ES-I3 (cell line): ENCODE measurements at regions not wholly inside any gene's neighbourhood (a gene's known extent, or its start where the extent isn't known, plus 50 kb on each side); places are given as distances from the start of the nearest gene placed in this dataset.

ENCODE experiments used
- H3K36me3 ChIP-seq: 2 replicates; pipeline ENCODE4 v1.6.1; 2013; ENCODE audit warnings: mild to moderate bottlenecking, low read length, control low read depth, moderate library complexity; ENCODE audit not compliant: insufficient read depth
- H3K4me1 ChIP-seq: 2 replicates; pipeline ENCODE4 v1.6.1; 2013; ENCODE audit warnings: mild to moderate bottlenecking, control low read depth, low read length; ENCODE audit not compliant: insufficient read depth
- H3K9ac ChIP-seq: 2 replicates; pipeline ENCODE4 v1.6.1; 2013; ENCODE audit warnings: low read depth, mild to moderate bottlenecking, low read length, moderate library complexity
- H3K9me3 ChIP-seq: 2 replicates; pipeline ENCODE4 v1.6.1; 2013; ENCODE audit warnings: mild to moderate bottlenecking, low read length, moderate library complexity; ENCODE audit not compliant: control insufficient read depth, insufficient read depth

DNA sequence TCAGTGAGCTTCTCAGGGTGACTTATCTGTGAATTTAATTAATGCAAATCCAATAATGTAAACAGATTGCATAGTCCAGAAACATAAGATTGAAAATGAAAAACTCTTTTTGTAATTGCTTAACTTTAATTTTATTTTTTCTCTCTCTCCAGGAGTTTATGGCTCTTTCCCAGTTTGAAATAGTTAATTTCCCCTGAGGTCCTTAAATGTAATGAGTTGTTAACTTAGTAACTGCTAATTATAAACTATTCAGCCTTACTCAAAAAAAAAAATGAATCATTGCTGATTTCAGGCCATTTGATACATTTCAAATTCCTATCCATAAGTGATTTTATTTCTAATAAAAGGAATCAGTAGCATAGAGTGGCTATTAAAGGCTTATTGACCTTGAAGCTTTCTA is 84.1 kb upstream of the TRPC4 start:
- H3K9ac ChIP-seq, result no peak overlapping the region
- H3K9me3 ChIP-seq, result no peaks in the 10 kb centered on the region
- H3K4me1 ChIP-seq, result no peaks in the 10 kb centered on the region
- H3K36me3 ChIP-seq, result no peaks in the 10 kb centered on the region

- no peaks in the 10 kb centered on the region for H3K9me3 ChIP-seq
- no peaks in the 10 kb centered on the region for H3K4me1 ChIP-seq
- no peak overlapping the region for H3K9ac ChIP-seq
- H3K36me3 ChIP-seq, result no peaks in the 10 kb centered on the region
Measured at GRCh38 chr13:37950016-37950415, 80.4 kb upstream of the TRPC4 start.

GRCh38 chr13:37947419-37948140 is 78.0 kb upstream of the TRPC4 start:
- no peaks in the 10 kb centered on the region for H3K9me3 ChIP-seq
- no peaks in the 10 kb centered on the region for H3K4me1 ChIP-seq
- no peaks in the 10 kb centered on the region for H3K36me3 ChIP-seq
- no peak overlapping the region for H3K9ac ChIP-seq

DNA sequence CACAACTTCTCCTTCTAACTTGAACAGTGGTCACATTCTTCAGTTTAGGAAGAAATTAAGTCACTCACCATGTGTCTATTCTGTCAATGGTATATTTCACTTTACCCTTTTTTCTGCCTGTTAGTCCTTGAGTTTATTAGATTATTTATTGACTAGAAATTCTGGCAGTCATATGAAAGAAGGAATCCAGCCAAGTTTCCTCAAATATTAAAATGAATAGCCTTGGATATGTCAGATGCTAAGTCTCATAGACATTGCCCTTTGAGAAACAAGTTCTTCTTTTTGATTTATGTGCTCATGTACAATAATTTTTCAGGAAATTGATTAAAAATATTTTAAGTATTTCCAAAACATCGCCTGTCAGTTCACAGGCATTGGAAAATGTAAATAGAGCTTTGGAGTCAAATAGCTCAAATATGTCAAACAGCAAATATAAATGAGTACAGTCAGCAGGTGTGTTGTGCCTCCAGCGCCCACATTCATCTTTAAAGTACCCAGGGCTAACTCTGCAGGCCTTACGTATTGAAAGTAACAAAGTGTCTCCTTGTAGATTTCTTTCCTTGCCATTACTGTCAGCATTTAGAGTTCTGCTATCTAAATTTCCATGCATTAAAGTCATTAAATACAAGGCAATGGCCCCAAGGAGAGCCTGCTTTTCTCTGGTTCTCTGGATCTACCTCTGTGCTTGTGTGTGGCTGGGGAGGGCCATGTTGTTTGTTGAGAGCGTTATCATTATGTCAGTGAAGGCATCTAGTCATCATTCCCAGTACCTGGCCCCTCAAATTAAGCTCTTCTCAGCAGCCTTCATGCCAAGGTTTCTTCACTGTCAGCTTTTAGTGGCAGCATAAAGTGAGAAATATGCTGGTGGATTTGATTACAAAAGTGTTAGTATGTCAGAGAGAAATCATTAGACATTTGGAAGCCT is 76.3 kb upstream of the TRPC4 start:
- Histone ChIP-seq H3K36me3 (no peaks in the 10 kb centered on the region), H3K9ac (no peak overlapping the region), H3K9me3 (no peaks in the 10 kb centered on the region), H3K4me1 (no peaks in the 10 kb centered on the region)

GRCh38 chr13:37944869-37945442 is 75.4 kb upstream of the TRPC4 start:
- H3K36me3 ChIP-seq, result no peaks in the 10 kb centered on the region
- H3K9ac ChIP-seq, result no peak overlapping the region
- no peaks in the 10 kb centered on the region for H3K9me3 ChIP-seq
- no peaks in the 10 kb centered on the region for H3K4me1 ChIP-seq

GRCh38 chr13:37944081-37944868 is 74.7 kb upstream of the TRPC4 start:
- H3K9me3 ChIP-seq, result no peaks in the 10 kb centered on the region
- no peaks in the 10 kb centered on the region for H3K36me3 ChIP-seq
- H3K4me1 ChIP-seq, result no peaks in the 10 kb centered on the region
- no peak overlapping the region for H3K9ac ChIP-seq

DNA sequence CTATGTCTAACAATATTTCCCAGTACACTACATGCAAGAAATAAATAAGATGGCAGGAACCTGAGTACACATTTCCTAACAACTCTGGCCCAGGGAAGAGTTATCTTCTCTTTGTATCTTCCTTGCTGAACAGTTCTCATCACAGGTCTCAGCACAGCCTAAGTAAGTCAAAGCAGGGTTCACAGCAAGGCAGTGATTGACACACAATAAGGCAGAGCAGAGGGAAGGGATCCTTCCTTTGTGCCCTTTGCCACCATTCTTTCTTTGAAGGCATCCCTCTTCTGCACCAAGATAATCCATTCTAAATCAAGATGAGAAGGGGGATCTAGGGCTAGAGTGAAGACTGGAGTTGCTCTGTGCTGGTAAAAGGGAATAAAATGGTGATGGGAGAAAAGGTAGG is 73.4 kb upstream of the TRPC4 start:
- Histone ChIP-seq H3K9me3 (no peaks in the 10 kb centered on the region), H3K36me3 (no peaks in the 10 kb centered on the region), H3K4me1 (no peaks in the 10 kb centered on the region)

DNA sequence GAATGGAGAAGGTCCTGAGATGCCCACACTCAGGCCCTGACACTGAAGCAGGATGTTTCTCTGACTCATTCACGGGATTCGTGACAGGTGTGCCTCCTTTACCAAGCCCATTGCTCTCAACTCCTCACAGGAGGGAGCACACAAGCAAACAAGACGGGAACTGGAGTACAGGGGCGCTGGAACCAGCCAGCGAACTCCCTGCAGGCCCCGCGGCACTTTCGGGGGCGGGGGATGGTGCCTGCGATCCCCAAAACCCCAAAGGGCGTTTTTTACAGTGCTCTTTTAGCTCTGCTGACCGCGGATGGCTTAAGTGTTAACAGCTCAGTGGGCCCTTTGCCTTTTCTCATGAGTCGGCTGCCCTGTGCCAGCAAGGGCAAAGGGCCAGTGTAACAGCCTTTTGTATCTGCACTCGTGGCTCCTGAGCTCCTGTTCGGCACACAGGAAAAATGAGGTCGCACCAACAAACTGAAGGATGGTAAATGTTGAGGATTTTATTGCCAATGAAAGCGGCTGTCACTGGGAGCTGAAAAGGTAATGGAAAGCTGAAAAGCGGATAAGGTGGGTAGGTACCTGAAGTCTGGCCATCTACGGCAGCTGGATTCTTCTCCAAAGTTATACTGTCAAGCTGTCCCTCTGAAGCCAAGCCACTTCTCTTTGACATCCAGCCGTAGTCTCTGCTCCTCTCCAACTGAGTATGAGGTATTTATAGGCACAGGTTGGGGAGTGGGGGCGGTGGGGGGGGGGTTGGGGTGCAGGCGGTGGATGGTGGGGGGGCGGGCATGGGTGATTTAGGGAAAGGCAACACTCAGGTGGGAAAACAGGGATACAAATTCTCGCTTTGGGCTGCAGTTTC is 65.0 kb upstream of the TRPC4 start:
- Histone ChIP-seq H3K9ac (peak overlapping the region; percentile 23; the same call in 1 of the 2 replicates), H3K4me1 (no peaks in the 10 kb centered on the region), H3K9me3 (no peaks in the 10 kb centered on the region), H3K36me3 (no peaks in the 10 kb centered on the region)

More for the DNA sequence above, 73.4 kb upstream of the TRPC4 start:
- H3K9ac ChIP-seq, result no peak overlapping the region

GRCh38 chr13:37929308-37929707 is 59.7 kb upstream of the TRPC4 start:
- H3K4me1 ChIP-seq, result no peaks in the 10 kb centered on the region
- H3K9ac ChIP-seq, result no peak overlapping the region
- H3K9me3 ChIP-seq, result no peaks in the 10 kb centered on the region
- no peaks in the 10 kb centered on the region for H3K36me3 ChIP-seq

DNA sequence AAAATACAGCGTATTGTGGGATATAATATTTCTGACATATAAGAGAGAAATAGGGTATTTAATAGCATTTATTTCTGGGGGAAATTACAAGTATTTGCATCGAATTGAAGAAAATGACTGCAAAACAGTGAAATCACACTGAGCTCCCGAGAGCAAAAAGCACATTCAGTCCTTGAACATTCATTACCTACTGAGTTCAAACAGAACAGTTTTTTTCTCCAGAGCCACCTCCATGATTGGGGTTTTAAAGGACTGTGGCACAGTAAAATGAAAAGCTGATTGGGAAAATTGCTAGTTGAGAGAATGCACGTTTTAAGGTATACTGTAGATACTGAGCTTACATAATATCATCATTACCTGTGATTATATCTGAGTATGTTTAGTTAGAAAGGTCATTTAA is 58.0 kb upstream of the TRPC4 start:
- H3K4me1 ChIP-seq, result no peaks in the 10 kb centered on the region
- no peak overlapping the region for H3K9ac ChIP-seq
- no peaks in the 10 kb centered on the region for H3K9me3 ChIP-seq
- H3K36me3 ChIP-seq, result no peaks in the 10 kb centered on the region

- H3K36me3 ChIP-seq, result no peaks in the 10 kb centered on the region
- no peaks in the 10 kb centered on the region for H3K4me1 ChIP-seq
- no peaks in the 10 kb centered on the region for H3K9me3 ChIP-seq
- no peak overlapping the region for H3K9ac ChIP-seq
Measured at GRCh38 chr13:37925878-37926473, 56.4 kb upstream of the TRPC4 start.

DNA sequence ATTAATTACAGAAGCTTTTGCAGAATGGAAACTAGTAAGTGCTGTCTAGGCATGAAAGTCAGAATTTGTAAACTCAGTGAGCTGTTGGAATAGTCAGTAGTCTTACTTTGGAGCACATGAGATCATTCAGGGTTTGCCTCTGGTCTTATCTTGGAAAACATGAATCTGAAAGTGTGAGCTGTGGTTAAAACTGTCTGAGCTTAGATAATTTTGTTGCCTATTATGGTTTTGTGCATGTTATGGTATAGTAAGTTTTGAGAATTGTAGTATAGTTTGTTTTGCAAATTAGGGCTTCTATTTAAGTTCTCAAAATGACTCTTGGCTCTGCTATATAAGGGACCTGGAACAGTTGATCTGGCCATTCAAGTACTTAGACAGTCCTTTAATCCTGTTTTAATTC is 53.7 kb upstream of the TRPC4 start:
- H3K9ac ChIP-seq, result no peak overlapping the region
- no peaks in the 10 kb centered on the region for H3K36me3 ChIP-seq
- peaks cover 9% of the 10 kb centered on the region; the same call in 1 of the 2 replicates for H3K4me1 ChIP-seq
- no peaks in the 10 kb centered on the region for H3K9me3 ChIP-seq

DNA sequence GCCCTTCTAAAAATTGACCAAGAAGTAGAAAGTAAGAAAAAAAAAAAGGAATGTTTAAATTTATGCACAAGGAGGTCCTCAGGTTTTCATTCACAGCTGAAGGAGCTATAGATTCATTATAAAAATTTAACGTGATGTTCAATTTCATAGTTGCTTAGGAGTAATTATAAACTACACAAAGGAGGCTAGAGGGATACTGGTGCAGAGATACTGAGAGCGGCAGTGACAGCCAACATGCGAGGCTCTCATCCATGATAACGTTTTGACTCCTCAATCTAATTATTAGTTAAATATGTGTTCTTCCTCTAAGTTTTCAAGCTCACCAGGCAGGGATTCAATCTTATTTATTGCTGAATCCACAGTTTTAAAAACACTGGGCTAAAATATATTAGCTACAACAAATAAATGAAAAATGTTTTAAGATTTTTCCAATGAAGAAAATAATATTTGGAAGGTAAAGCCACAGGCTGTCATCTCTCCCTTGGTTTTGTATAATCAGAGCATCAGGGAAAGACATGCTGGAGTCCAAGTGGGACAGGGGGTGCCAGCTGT is 49.8 kb upstream of the TRPC4 start:
- Histone ChIP-seq H3K9me3 (no peaks in the 10 kb centered on the region), H3K36me3 (no peaks in the 10 kb centered on the region), H3K4me1 (peaks cover 13% of the 10 kb centered on the region; the same call in 1 of the 2 replicates), H3K9ac (no peak overlapping the region)
